ENCODE measurements at regions not wholly inside any gene's neighbourhood (a gene's known extent, or its start where the extent isn't known, plus 50 kb on each side); places are given as distances from the start of the nearest gene placed in this dataset.

GRCh38 chr4:187839765-187840164 is 155.8 kb upstream of the ZFP42 start:
- H4K20me1 ChIP-seq (replicated peaks in 1 of 2; ENCODE audit: control insufficient read depth in 1 of 2, insufficient read depth in 2 of 2, low read length in 2 of 2), result no peaks in the 10 kb centered on the region
- H3K27me3 ChIP-seq (replicated peaks in 1 of 4; ENCODE audit: control insufficient read depth in 3 of 4, extremely low read depth in 1 of 4, insufficient read depth in 3 of 4, low read length in 3 of 4), result no peaks in the 10 kb centered on the region
- TF ChIP-seq NANOG (IDR thresholded peaks at IDR 0.05; ENCODE audit: insufficient read depth, low read depth, low read length, poor library complexity, severe bottlenecking) (no peak), ZNF274 (IDR thresholded peaks at IDR 0.05; ENCODE audit: borderline replicate concordance, extremely low read depth, low read length) (no peak), SUZ12 (IDR thresholded peaks at IDR 0.05; ENCODE audit: low read length) (no peak), HDAC6 (IDR thresholded peaks at IDR 0.05; ENCODE audit: low read depth, low read length) (no peak), POU5F1 (IDR thresholded peaks at IDR 0.05; ENCODE audit: low read depth, low read length) (no peak), EP300 (IDR thresholded peaks at IDR 0.05; ENCODE audit: borderline replicate concordance in 1 of 2, low read depth in 2 of 2, low read length in 2 of 2) (no peak), BRCA1 (IDR thresholded peaks at IDR 0.05; ENCODE audit: low read depth, low read length) (no peak), SIN3A (conservative IDR thresholded peaks at IDR 0.05 in 1 of 2, IDR thresholded peaks at IDR 0.05 in 1 of 2; ENCODE audit: low read depth in 1 of 2, low read length in 2 of 2) (no peak), TCF12 (IDR thresholded peaks at IDR 0.05; ENCODE audit: low read depth, low read length) (no peak), RBBP5 (IDR thresholded peaks at IDR 0.05; ENCODE audit: borderline replicate concordance, low read depth, low read length) (no peak), POLR2A (IDR thresholded peaks at IDR 0.05; ENCODE audit: control extremely low read depth in 1 of 2, low read depth in 2 of 2, low read length in 2 of 2) (no peak), FOSL1 (IDR thresholded peaks at IDR 0.05; ENCODE audit: insufficient read depth, low read depth, low read length) (no peak)
- no peak overlapping the region for H2BK15ac ChIP-seq (ENCODE audit: low read length)
- no peak overlapping the region for H2AK5ac ChIP-seq (ENCODE audit: low read depth, low read length)
- no peak overlapping the region for H3K14ac ChIP-seq (ENCODE audit: insufficient read length)
- FAIRE-seq (no peak), DNase-seq (ENCODE audit: low read depth in 1 of 2, low spot score in 2 of 2) (no peak)
- H3K18ac ChIP-seq (ENCODE audit: extremely low read depth, low read length), result no peak overlapping the region
- CTCF ChIA-PET (ENCODE audit: partially characterized antibody), result no interaction called here
- no peak overlapping the region for H3K56ac ChIP-seq (replicated peaks; ENCODE audit: insufficient read length, low read depth, low read length)
- no peaks in the 10 kb centered on the region for H3K4me1 ChIP-seq (replicated peaks in 1 of 4; ENCODE audit: control insufficient read depth in 3 of 4, insufficient read depth in 4 of 4, low read length in 3 of 4)
- H3K9me3 ChIP-seq (ENCODE audit: insufficient read depth in 2 of 2, low read depth in 1 of 2, low read length in 1 of 2), result no peaks in the 10 kb centered on the region
- H4K5ac ChIP-seq (ENCODE audit: insufficient read length, low read depth, low read length), result no peak overlapping the region
- H4K91ac ChIP-seq (replicated peaks; ENCODE audit: insufficient read length, low read length), result no peak overlapping the region
- H2BK12ac ChIP-seq (ENCODE audit: low read depth, low read length), result no peak overlapping the region
- POLR2A ChIA-PET (ENCODE audit: partially characterized antibody), result no interaction called here
- no peak overlapping the region for H3K9ac ChIP-seq (replicated peaks in 1 of 4; ENCODE audit: extremely low read depth in 1 of 4, low read depth in 3 of 4, low read length in 3 of 4)
- H3K4ac ChIP-seq (replicated peaks; ENCODE audit: insufficient read length, low read depth, low read length), result no peak overlapping the region
- H3K27ac ChIP-seq (ENCODE audit: low read depth, low read length), result no peak overlapping the region
- no peak overlapping the region for H2BK5ac ChIP-seq (ENCODE audit: low read depth, low read length)
- no peaks in the 10 kb centered on the region for H3K79me1 ChIP-seq (ENCODE audit: low read depth, low read length)
- no peak overlapping the region for H2BK120ac ChIP-seq (replicated peaks; ENCODE audit: low read depth, low read length)
- no peak overlapping the region for H3K23ac ChIP-seq (ENCODE audit: insufficient read length)
- no peaks in the 10 kb centered on the region for H3K79me2 ChIP-seq (ENCODE audit: control insufficient read depth in 1 of 2, insufficient read depth in 2 of 2, low read length in 2 of 2)
- H2AFZ ChIP-seq (ENCODE audit: low read length), result no peak overlapping the region
- H3K4me2 ChIP-seq (ENCODE audit: insufficient read depth in 1 of 2, low read depth in 2 of 2, low read length in 2 of 2), result no peak overlapping the region
- H4K8ac ChIP-seq (ENCODE audit: extremely low read depth, insufficient read depth, low read length), result no peak overlapping the region
- H3K23me2 ChIP-seq (ENCODE audit: low read depth, low read length), result no peaks in the 10 kb centered on the region
- no peak overlapping the region for H3K4me3 ChIP-seq (ENCODE audit: extremely low read depth in 1 of 4, insufficient read depth in 2 of 4, low read depth in 3 of 4, low read length in 4 of 4)
- H3K36me3 ChIP-seq (ENCODE audit: control insufficient read depth in 2 of 4, insufficient read depth in 4 of 4, low read length in 3 of 4), result no peaks in the 10 kb centered on the region
- H2BK20ac ChIP-seq (ENCODE audit: low read length), result no peak overlapping the region

All from H1 (cell line).